Jurkat, Clone E6-1 (cell line): ENCODE measurements at regions not wholly inside any gene's neighbourhood (a gene's known extent, or its start where the extent isn't known, plus 50 kb on each side); places are given as distances from the start of the nearest gene placed in this dataset.
"Not testable (repeated sequence)": the region's sequence is repeated elsewhere in the genome, so short reads cannot be mapped to it uniquely, and the experiment has no call there.

Experiments used
- DNase-seq: peaks from one replicate; pipeline ENCODE4 v3.0.0-alpha.2; 2011; ENCODE audit warnings: low read depth, low spot score
- H3K4me3 ChIP-seq: 2 replicates; pipeline ENCODE4 v1.5.1; 2011; ENCODE audit warnings: mild to moderate bottlenecking, low read length, control low read depth, moderate library complexity

DNA sequence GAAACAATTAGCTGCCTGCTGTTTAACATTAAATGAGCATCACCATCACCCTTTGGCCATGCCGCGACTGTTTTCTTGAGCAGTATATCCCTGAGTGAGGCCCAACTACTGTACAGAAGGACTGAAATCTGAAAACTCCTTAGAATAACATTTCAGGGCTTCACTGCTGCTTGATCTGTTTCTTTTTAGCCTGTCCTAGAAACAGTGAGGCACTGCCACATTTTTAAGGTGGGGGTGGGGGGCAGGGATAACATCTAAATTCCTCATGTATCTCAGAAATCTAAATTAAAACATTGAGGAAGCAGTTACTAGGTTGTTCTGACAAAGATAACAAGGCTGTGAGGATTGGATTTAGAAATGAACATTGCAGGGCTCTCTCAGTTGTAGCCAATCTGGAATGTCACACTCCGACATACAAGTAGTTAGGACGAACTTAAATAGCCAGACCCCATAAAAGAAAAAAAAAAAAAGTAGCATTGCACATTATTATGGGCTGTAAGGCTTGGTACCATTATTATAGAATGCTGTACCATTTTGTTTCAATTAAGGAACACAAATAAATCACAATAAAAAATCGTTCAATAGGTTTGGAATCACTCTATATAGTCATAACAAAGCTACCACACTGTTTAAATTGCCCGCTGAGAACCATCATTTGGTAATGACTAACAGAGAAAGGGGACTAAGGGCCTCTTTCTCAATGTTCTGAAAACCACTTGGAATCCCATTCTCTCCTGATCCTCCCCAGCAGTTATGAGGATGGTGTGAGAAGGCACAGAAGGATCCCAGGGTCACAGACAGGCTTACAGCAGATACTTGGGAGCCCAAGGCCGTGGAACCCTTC is 256.1 kb downstream of the INHBA start:
- DNase-seq, result no peak
- no peak overlapping the region for H3K4me3 ChIP-seq

DNA sequence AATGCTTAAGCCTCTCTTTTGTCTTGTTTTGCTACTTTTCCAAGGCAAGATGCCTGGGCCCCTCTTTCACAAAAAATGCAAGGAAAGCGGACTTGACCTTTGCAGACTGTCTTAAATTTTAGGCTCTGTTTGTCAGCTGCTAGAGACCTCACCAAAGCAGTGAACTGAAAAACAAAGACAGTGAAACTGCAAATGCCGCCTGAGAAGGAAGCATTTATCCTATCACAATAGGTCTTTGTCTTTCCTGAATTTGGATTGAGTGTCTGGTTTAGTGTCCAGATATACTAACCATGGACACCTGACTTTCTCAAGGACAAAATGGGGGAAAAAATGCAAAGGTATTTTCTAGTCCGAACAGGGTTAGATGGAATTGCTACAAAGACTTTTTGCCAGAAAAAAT is 256.9 kb downstream of the INHBA start:
- DNase-seq, result no peak
- H3K4me3 ChIP-seq, result no peak overlapping the region

DNA sequence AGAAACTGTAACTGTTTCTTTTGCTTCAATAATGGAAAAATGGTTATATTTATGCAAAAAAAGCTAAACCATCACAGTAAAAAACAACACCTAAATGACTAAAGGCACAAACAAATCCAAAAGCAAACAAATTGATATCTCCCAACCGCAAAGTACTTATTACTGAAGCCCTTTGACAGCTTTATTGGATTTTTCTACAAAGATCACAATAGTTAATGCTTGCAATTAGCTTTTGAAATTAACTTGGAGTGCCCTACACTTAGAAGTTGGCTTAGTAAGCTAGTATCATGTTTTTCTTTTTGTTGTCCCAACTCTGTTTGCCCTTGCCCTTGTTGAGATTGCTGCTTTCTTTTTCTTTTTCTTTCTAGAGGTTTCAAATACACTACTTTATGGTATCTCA is 257.5 kb downstream of the INHBA start:
- H3K4me3 ChIP-seq, result no peak overlapping the region
- no peak for DNase-seq

DNA sequence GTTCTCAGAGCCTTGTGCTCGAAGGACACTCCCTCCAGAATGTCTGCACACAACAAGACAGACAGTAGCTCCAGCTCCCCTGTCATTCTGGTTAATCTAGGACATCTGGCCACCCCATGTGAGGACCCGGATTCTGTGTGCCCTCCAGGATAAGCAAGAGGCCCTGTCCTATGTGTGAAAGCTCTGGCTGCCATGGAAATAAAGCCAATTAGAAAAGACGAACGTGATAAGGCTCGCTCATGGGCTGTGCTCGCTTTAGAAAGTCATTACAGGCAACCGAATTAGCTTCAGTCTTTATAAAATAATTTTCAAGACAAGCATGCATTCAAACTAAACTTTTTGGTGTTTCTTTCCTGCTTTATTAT is 263.4 kb downstream of the INHBA start:
- no peak overlapping the region for H3K4me3 ChIP-seq
- DNase-seq, result no peak

DNA sequence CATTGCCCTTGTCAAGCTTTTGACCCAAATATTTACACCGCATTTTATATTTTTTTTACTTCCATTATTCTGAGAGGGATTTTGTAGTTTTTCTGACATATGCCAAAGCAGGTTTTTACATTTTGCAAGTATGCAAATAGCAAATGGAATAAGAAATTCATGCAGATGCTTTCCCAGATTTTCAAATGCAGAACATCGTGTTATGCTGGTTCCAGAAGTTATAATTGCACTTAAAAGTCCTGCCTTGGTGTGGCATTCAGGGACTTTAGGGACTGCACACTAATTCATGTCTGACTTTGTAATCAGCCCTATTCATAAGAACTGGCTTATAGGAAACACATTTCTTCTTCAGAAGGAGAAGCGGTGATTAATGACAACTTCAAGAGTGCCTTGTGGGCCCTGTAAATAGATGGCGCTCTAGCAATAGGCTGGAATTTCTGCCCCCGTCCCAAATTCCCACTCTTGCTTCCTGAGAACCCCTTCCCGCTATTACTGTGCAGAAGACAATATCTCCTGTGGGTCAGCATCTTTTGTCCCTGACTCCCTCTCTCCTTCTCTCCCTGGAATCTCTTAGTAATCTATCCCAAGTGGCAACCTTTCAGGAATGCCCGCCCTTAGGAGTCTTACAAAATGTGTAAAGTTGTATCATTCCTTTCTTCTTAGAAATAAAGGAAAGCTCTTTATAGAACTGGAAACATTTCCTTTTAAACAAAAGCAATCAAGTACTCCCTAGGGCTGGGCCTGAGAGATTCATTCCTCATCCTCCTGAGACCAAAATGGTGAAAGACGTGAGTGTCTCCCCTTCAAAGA is 264.0 kb downstream of the INHBA start:
- DNase-seq, result no peak
- no peak overlapping the region for H3K4me3 ChIP-seq

DNA sequence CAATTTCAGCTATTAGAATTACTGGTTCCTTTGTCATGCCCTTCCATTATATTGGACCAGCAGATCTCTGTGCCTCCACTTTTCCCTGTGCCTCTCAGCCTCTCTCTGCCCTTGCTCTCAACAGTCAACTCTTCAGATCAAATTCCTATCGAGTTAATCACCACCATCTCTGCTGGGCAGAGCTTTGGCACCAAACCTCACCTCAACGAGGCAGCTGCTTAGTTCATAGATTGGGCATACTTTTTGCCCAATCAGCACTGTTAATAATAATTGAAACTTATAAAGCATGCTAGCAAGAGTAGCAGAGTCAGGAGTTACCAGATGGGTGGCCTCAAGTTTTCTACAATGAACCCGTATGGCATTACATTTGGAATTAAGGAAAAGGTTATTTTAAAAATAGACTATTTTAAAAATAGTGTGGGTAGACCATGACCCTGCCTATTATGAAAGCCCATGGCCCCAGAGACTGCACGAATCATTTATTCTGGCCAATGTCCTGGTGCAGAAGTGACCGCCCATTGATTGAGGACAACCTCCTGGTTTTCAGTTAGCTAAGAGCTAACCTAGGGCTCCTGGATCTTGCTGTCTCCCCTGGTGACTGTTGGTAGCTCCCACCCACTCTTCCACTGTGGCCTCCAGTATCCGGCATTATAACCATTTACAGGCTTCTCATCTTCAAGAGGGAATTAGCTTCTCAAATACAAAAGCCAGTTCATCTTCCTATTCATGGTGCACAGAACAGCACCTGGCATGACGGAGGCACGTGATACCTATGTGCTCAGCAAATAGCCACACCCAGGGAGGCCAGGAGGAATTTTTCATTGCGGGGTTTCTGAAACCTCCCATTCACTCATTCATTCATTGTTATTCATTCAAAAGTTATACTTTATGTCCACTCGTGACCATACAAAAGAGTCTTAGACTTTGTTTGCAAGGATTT is 265.4 kb downstream of the INHBA start:
- H3K4me3 ChIP-seq, result no peak overlapping the region
- DNase-seq, result no peak

DNA sequence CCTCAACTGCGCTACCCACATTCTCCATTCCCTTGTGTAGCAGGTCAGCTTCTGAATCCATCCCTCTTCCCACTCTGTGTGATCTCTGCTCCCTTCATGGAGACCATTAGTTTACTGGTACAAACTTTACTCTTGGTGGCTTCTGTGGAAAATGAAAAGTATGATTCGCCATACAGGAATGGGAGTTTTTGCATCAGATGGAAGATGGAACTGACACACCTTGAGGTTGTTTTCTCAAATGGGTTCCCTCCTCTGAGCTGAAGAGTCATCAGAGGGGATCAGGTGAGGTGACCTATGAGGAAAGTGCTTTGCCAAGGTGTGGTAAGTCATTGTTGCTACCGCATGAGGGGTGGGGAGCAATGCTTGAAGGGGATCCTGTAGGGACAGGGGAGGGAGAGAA is 266.8 kb downstream of the INHBA start:
- DNase-seq, result no peak

DNA sequence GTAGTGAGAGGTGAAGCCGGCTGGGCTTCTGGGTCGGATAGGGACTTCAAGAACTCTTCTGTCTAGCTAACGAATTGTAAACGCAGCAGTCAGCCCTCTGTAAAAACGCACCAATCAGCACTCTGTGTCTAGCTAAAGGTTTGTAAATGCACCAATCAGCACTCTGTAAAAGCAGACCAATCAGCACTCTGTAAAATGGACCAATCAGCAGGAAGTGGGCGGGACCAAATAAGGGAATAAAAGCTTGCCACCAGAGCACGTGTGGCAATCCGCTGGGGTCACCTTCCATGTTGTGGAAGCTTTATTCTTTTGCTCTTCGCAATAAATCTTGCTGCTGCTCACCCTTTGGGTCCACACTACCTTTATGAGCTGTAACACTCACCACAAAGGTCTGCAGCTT is 267.9 kb downstream of the INHBA start:
- not testable (repeated sequence) for DNase-seq, H3K4me3 ChIP-seq

More for the DNA sequence above, 266.8 kb downstream of the INHBA start:
- no peak overlapping the region for H3K4me3 ChIP-seq

DNA sequence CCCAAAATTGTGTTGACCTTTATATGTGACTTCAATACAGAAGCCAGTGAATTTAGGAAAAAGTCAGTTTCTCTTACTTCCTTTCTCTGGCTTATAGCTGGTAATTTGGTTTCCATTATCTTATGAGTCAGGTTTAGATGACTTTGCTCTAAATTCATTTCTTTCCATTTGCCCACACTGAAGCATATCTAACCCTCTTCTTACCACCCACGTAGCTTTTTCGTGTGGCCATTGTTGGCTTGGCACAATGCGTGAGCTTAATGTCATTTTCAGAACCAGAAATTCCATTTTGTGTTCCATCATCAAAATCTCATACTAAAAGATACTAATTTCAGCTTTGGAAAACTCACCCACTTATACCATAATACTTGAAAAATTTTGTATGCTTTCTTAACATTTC is 271.2 kb downstream of the INHBA start:
- no peak for DNase-seq
- H3K4me3 ChIP-seq, result no peak overlapping the region

DNA sequence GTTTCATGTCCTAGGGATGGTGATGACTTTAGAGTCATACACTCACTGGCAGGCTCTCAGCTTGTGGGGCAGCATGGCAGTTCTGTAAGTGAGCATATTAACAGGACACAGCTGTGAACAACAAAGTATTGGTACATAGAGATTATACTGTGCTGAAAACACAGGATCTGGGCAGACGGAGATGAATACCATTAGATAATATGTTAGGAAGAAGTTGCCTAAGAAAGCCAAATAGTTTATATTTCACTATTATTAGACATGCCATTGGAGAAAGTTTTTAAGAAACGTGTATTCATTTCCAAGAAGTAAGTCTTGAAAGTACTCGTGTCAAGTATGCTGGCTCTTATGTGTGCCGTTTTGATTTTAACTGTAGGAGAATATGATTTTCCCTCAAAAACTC is 274.5 kb downstream of the INHBA start:
- DNase-seq, result no peak

DNA sequence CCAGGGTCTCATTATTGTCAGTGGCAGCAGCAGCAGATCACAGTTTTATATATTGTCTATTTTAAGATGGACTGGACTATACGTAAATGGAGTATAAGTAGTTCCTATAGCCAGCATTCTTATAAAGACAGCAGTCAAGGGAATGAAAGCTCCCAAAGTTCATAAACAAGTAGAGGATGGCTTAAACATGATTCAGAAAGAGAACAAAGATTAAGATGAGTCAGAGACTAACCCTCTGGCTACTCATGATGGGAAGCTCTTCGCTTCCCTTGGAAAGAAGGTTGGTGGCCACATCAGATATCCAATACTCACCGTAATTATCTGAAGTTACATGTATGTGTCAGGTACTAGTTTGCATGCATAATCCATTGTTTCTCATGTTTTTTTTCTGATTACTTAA is 277.0 kb downstream of the INHBA start:
- H3K4me3 ChIP-seq, result no peak overlapping the region
- no peak for DNase-seq

More for the DNA sequence above, 274.5 kb downstream of the INHBA start:
- H3K4me3 ChIP-seq, result no peak overlapping the region

DNA sequence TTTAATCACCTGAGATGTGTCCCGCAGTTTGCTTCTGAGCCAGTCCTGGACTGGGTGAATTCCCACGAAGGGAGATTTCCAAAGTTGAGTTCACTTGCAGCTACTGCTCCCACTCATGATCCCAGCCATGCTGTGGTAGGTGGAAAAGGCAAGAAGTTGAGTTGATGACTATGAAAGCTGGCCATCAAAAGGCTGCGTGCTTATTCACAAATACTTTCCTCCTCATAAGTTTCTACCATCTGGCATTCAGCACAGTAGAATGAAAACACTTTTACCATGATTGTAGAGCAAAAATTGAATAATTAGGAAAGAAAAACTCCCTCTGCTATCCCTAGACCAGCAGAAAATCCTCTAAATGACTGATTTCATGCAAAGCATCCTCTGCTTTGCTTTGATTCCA is 281.8 kb downstream of the INHBA start:
- H3K4me3 ChIP-seq, result no peak overlapping the region
- DNase-seq, result no peak

DNA sequence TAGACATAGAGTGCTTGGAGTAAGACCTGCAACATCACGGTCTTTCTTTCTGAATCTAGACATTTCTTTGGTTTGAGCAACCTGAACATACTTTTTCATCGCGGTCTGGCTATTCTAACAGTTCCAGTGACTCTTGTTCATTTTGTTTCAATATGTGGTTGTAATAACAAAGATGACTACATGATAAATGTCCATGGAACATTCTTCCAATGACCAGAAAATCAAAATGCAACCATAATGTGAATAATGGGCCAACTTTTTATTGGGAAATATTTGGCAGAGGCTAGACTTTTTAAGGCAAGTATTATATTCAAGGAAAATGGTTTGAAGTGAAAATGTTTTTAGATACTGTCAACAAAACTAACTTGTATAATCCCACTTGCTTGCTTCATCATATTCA is 282.5 kb downstream of the INHBA start:
- no peak overlapping the region for H3K4me3 ChIP-seq
- DNase-seq, result no peak

DNA sequence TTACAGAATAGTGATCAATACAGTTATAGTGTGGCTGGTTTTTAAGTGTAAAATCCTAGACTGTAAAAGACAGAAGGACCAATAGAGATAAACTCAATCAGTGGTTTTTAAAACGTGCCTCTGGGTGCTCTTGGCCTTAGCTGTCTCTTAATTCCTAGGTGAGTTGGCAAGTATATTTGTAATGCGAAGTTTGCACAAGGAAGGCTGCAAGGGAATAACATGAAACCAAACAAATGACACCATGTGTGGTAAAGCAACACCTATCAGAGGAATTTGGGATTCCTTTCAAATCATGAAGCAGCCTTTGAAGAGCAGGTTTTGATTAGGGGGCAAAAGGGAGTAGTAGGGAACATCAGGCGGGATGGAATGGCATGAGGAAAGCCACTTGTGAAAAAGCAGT is 284.6 kb downstream of the INHBA start:
- DNase-seq, result no peak
- no peak overlapping the region for H3K4me3 ChIP-seq

DNA sequence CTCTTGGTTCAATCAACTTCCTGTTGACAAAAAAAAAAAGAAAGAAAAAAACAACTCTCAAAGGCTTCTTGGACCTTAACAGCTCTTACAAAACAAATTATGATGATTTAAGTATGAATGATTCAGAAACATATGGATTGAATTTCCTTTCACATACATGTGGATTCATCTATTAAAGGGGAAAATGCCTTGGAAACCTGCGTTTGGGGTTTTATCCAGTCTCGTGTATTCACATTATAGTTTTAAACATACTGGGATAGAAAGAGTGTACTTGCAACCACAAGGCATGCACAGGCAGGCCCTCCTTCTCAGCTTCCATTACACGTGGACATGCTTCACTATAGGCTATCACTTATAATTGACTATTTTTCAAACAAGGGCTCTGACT is 286.7 kb downstream of the INHBA start:
- no peak for DNase-seq
- H3K4me3 ChIP-seq, result no peak overlapping the region

DNA sequence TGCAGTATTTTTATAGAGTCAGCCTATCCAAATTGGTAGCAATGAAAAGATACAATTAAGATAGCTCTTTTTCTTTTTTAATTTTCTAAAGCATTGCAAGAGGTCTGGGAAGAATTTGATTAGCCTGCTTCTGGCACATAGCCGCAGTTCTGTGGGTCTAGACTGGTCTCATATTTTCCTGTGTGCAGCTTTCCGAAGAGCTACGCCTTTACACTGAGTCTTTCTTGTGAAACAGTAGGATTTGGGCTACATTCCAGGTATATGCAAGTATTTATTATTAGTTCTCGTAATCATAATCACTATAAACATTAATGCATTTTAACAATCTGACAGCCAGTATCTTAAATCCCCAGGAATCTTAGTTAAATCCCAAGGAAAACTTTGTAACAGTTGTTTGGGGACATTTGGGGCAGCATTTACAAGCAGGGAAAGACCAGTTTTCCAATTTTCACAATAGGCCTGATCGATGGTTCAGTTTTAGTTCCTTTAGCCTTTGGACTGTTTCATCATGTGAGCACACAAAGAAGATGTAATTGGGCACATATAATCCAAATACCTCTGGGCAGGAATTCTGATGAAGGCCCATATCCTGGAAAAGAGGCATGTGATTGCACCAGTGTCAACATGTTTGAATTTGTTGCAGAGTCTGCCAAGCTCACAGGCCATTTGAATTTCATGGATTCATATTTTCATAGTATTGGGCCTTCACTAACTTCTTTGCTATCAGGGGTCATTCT is 287.3 kb downstream of the INHBA start:
- DNase-seq, result no peak
- H3K4me3 ChIP-seq, result no peak overlapping the region

DNA sequence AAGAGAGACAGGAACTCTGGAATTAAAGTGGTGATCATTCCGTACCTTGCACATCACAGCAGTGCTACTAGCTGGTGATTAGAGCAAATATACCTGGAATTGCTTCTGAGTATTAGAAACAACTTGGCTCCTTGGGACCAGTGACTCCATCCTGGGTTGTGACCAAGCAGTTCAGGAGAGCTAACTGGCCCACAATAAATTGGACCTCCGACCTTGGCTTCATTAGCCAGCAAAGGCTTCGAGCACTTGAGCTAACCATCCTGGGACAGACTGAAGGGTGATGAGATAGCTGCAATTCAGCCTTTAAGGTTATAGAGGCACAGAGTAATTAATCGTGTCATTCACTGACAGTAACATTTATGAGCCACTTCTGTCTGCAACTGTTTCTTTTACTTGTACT is 287.8 kb downstream of the INHBA start:
- DNase-seq, result no peak
- H3K4me3 ChIP-seq, result no peak overlapping the region

DNA sequence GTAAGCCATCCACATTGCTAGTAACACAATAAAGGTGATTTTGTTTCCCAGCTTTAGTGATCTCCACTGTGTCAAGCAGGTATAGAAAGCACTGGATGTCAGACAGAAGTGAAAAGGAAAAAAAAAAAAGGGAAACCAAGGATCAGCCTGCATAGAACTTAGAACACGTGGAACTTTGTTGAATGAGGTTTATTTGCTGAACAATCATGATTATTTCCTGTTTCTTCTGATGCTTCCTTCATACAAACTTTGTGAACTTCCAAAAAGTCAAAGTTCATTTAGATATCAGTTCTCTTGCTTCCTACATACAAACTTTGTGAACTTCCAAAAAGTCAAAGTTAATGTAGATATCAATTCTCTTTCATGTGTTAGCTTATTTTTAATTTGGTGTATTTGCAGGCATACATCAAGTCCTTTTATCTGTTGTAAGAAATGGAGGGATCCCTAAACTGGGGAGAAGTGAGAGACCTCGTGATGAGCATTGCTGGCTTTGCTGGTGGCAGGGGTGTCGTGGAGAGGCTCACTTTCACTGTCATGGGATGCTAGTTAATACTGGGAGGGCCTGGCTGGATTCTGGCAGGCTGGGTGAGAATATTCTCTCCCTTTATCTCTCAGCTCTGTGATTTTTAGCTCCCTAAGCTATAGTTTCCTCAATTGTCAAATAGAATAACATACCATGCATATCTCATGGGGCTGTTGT is 298.4 kb downstream of the INHBA start:
- no peak overlapping the region for H3K4me3 ChIP-seq
- DNase-seq, result no peak
